Gastrocnemius medialis (tissue), 4 donors: ENCODE measurements at regions not wholly inside any gene's neighbourhood (a gene's known extent, or its start where the extent isn't known, plus 50 kb on each side); places are given as distances from the start of the nearest gene placed in this dataset.

Source experiments
- ATAC-seq, 2 donors: fragments of 150-250 bp; one replicate each; pipeline ENCODE4 v1.9.1; 2016
- DNase-seq, 2 donors: peaks; one replicate each; pipeline ENCODE4 v3.0.0-alpha.2; 2019
- H3K27ac ChIP-seq, 4 donors: fragments of 200-600 bp; sonication (generic); 1 replicate in 1 of 4; 2 replicates in 3 of 4; pipeline ENCODE4 v1.5.1; 2016 to 2018; ENCODE audit warnings: mild to moderate bottlenecking in 2 of 4, moderate library complexity in 1 of 4
- H3K27me3 ChIP-seq, 3 donors: fragments of 200-600 bp; sonication (generic) in 2 of 3; 1 replicate in 1 of 3; 2 replicates in 2 of 3; pipeline versions ENCODE4 v1.5.1 to v1.6.0; 2016 to 2019; ENCODE audit warnings: mild to moderate bottlenecking in 1 of 3, moderate library complexity in 1 of 3
- H3K36me3 ChIP-seq, 2 donors: fragments of 200-600 bp; sonication (generic) in 1 of 2; one replicate each; pipeline ENCODE4 v1.5.1; 2017 to 2018
- H3K4me1 ChIP-seq, 2 donors: fragments of 200-600 bp; sonication (generic) in 1 of 2; one replicate each; pipeline ENCODE4 v1.5.1; 2016 to 2017; ENCODE audit warnings: mild to moderate bottlenecking in 2 of 2
- H3K4me3 ChIP-seq, 4 donors: fragments of 200-600 bp; sonication (generic) in 3 of 4; 1 replicate in 1 of 4; 2 replicates in 3 of 4; pipeline ENCODE4 v1.5.1; 2016 to 2019; ENCODE audit warnings: mild to moderate bottlenecking in 2 of 4
- H3K9me3 ChIP-seq, 3 donors: fragments of 200-600 bp; sonication (generic) in 2 of 3; 1 replicate in 1 of 3; 2 replicates in 2 of 3; pipeline ENCODE4 v1.5.1; 2016 to 2019
- POLR2A ChIP-seq, 2 donors: fragments of 450-650 bp; IDR thresholded peaks; one replicate each; pipeline ENCODE4 v1.6.1; 2017; ENCODE audit warnings: antibody characterized with exemption in 2 of 2, mild to moderate bottlenecking in 2 of 2, moderate library complexity in 2 of 2
- in situ Hi-C, 4 donors: fragments of 200-750 bp; cut with MboI; loops; one replicate each; pipeline versions ENCODE4 v1.15.0 to v1.8.0; 2017; ENCODE audit warnings: low sequenced_read_pairs in 4 of 4
- intact Hi-C: fragments of 100-400 bp; cut with DNase I; formaldehyde crosslinking; loops from one replicate; pipeline ENCODE4 v1.15.1; 2023; ENCODE audit warnings: low total_unique reads
- TF ChIP-seq, protein P1 (sequence below), 5 experiments: fragments of 450-650 bp in 3 of 5; fragments of 200-600 bp in 2 of 5; sonication (generic) in 2 of 5; IDR thresholded peaks in 4 of 5; conservative IDR thresholded peaks in 1 of 5; 1 replicate in 4 of 5; 2 replicates in 1 of 5; pipeline ENCODE4 v1.5.1; 2016 to 2019; ENCODE audit warnings: antibody characterized with exemption in 5 of 5, mild to moderate bottlenecking in 3 of 5, moderate library complexity in 3 of 5

DNA sequence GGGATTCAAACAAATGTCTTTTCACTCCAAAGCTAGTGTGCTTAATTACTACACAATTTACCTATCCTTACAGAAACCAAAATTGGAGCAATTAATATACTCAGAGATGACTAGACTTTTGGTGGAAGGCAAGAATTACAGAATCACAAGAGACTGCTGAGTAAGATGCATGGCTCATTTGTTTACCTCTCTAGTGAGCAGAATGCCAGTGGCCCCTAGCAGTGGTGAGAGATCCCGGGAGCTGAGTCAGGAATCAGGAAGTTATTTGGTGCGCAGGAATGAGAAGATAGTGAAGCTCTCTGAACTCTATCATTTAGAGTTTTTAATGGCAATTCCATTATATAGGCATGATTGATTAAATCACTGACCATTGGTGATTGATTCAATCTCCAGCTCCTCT, 188.9 kb upstream of the SESN3 start:
- Histone ChIP-seq H3K9me3 (no peaks in the 10 kb centered on the region), H3K4me1 (no peaks in the 10 kb centered on the region), H3K4me3 (no peak overlapping the region), H3K27ac (no peak overlapping the region), H3K27me3 (no peaks in the 10 kb centered on the region), H3K36me3 (no peaks in the 10 kb centered on the region)
- in situ Hi-C loops, result no loop called here
- DNase-seq (no peak), ATAC-seq (no peak)
- TF ChIP-seq POLR2A (IDR thresholded peaks at IDR 0.05), result no peak
- TF ChIP-seq, protein P1, sequence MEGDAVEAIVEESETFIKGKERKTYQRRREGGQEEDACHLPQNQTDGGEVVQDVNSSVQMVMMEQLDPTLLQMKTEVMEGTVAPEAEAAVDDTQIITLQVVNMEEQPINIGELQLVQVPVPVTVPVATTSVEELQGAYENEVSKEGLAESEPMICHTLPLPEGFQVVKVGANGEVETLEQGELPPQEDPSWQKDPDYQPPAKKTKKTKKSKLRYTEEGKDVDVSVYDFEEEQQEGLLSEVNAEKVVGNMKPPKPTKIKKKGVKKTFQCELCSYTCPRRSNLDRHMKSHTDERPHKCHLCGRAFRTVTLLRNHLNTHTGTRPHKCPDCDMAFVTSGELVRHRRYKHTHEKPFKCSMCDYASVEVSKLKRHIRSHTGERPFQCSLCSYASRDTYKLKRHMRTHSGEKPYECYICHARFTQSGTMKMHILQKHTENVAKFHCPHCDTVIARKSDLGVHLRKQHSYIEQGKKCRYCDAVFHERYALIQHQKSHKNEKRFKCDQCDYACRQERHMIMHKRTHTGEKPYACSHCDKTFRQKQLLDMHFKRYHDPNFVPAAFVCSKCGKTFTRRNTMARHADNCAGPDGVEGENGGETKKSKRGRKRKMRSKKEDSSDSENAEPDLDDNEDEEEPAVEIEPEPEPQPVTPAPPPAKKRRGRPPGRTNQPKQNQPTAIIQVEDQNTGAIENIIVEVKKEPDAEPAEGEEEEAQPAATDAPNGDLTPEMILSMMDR (IDR thresholded peaks at IDR 0.05 in 4 of 5, conservative IDR thresholded peaks at IDR 0.05 in 1 of 5), result no peak
- intact Hi-C loops, result no loop called here

DNA sequence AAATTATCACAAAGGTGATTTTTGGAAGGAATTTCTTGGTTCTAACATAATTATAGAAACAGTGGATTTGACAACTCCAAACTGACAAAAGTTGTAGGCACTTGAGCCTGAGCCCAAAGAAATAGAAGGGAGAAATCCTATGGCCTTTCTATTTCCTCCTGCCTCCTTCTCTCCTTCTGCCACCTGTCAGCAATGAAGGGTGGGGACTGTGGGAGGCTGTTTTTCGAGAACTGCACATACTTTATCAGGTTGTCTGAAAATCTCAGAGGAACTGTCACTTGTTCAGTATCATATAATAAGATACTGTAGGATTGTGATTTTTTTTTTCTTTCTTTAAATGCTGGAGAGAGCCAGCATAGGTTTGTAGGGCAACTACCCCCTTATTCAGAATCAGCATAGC, 187.9 kb upstream of the SESN3 start:
- Histone ChIP-seq H3K9me3 (no peaks in the 10 kb centered on the region), H3K27ac (no peak overlapping the region), H3K4me3 (no peak overlapping the region), H3K36me3 (no peaks in the 10 kb centered on the region), H3K4me1 (no peaks in the 10 kb centered on the region), H3K27me3 (no peaks in the 10 kb centered on the region)
- no peak for TF ChIP-seq POLR2A (IDR thresholded peaks at IDR 0.05)
- TF ChIP-seq, protein P1 (IDR thresholded peaks at IDR 0.05 in 4 of 5, conservative IDR thresholded peaks at IDR 0.05 in 1 of 5), result no peak
- DNase-seq, result no peak
- intact Hi-C loops (no loop called here), in situ Hi-C loops (no loop called here)
- ATAC-seq, result no peak

DNA sequence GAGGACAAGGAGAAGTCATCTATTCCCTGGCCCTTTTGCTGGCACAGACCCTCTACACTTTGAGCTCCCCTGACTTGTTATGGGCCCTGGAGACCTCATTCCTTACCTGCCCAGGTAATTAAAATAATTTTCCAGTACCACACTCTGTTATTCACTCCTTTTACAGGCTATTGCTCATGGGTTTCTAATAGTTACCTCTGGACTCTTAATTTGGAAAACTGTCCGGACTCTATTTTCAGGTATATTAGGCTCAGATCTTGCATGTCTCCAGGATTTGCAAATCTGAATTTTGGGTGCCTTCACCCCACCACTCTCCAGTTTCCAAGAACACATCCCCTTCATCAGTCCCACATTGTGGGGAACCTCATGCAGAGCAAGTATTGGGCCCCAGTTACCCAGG, 186.8 kb upstream of the SESN3 start:
- ATAC-seq (no peak), DNase-seq (no peak)
- Histone ChIP-seq H3K27me3 (no peaks in the 10 kb centered on the region), H3K9me3 (no peaks in the 10 kb centered on the region), H3K4me1 (no peaks in the 10 kb centered on the region), H3K36me3 (no peaks in the 10 kb centered on the region), H3K4me3 (no peak overlapping the region), H3K27ac (no peak overlapping the region)
- intact Hi-C loops, result no loop called here
- in situ Hi-C loops, result no loop called here
- TF ChIP-seq, protein P1 (IDR thresholded peaks at IDR 0.05 in 4 of 5, conservative IDR thresholded peaks at IDR 0.05 in 1 of 5), result no peak
- TF ChIP-seq POLR2A (IDR thresholded peaks at IDR 0.05), result no peak

DNA sequence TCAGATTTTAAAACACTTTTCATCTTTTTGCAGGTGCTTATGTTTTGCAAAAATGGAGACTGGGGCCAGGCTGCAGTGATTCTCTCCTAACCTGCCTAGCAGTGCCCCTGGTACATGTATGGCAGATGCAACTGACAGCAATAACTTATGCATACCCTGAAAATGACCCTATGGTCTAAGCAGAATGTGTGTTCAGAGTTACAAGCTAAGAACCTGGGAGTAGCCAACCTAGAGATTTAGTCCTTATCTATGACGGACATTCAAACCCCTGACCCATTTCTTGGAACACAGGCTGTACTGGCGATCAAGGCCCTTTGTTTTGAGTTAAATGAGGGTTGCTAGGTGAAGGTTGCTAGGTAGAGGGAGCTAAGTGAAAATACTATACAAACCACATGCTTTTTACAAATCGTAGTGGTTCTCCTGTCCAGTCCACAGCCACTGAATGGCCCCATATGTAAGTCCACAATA, 184.9 kb upstream of the SESN3 start:
- Histone ChIP-seq H3K9me3 (no peaks in the 10 kb centered on the region), H3K36me3 (no peaks in the 10 kb centered on the region), H3K4me3 (no peak overlapping the region), H3K27me3 (no peaks in the 10 kb centered on the region), H3K27ac (no peak overlapping the region), H3K4me1 (no peaks in the 10 kb centered on the region)
- intact Hi-C loops, result no loop called here
- ATAC-seq (no peak), DNase-seq (no peak)
- no peak for TF ChIP-seq POLR2A (IDR thresholded peaks at IDR 0.05)
- TF ChIP-seq, protein P1 (IDR thresholded peaks at IDR 0.05 in 4 of 5, conservative IDR thresholded peaks at IDR 0.05 in 1 of 5), result no peak
- in situ Hi-C loops, result no loop called here

DNA sequence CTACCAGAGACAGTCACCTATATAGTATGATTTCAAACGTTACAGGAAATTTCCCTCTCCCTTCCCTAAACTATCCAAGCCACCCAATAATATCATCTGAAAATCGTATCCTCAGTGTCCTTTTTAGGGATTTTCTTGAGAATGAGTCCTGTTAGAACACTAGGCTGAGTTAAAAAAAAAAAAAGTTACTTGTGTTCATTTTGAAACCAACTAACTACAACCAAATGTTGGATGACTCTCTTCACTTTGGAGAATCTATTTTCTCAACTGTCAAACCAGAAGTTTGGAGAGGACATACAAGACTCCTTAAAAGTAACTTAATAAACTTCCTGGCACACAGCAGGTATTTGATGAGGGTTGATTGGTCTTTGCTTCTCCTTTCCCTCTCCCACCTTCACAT, 183.2 kb upstream of the SESN3 start:
- Histone ChIP-seq H3K27me3 (no peaks in the 10 kb centered on the region), H3K36me3 (no peaks in the 10 kb centered on the region), H3K27ac (no peak overlapping the region), H3K4me1 (no peaks in the 10 kb centered on the region), H3K9me3 (no peaks in the 10 kb centered on the region), H3K4me3 (no peak overlapping the region)
- no peak for ATAC-seq
- intact Hi-C loops, result no loop called here
- in situ Hi-C loops, result no loop called here
- no peak for DNase-seq
- TF ChIP-seq, protein P1 (IDR thresholded peaks at IDR 0.05 in 4 of 5, conservative IDR thresholded peaks at IDR 0.05 in 1 of 5), result no peak
- no peak for TF ChIP-seq POLR2A (IDR thresholded peaks at IDR 0.05)
